ENCODE measurements at regions not wholly inside any gene's neighbourhood (a gene's known extent, or its start where the extent isn't known, plus 50 kb on each side); places are given as distances from the start of the nearest gene placed in this dataset.

GRCh38 chr11:95378111-95378510 is 147.1 kb upstream of the SESN3 start:
- Histone ChIP-seq H3K27ac (no peak overlapping the region), H3K9ac (ENCODE audit: insufficient read length) (no peak overlapping the region), H3K36me3 (ENCODE audit: insufficient read depth, low read length) (no peaks in the 10 kb centered on the region), H3K9me3 (ENCODE audit: low read depth, low read length) (no peaks in the 10 kb centered on the region), H3K4me3 (no peak overlapping the region)
- TF ChIP-seq EZH2 (IDR thresholded peaks at IDR 0.05) (no peak), FOXP2 (optimal IDR thresholded peaks at IDR 0.05; ENCODE audit: control extremely low read depth, extremely low read length, insufficient read depth) (no peak), POLR2AphosphoS5 (IDR thresholded peaks at IDR 0.05; ENCODE audit: borderline replicate concordance, low read depth, low read length) (no peak)
- DNase-seq (ENCODE audit: low read depth, low spot score): no peak

GRCh38 chr11:95375886-95376285 is 144.9 kb upstream of the SESN3 start:
- no peak for TF ChIP-seq POLR2AphosphoS5 (IDR thresholded peaks at IDR 0.05; ENCODE audit: borderline replicate concordance, low read depth, low read length)
- no peak for TF ChIP-seq FOXP2 (optimal IDR thresholded peaks at IDR 0.05; ENCODE audit: control extremely low read depth, extremely low read length, insufficient read depth)
- no peak for TF ChIP-seq EZH2 (IDR thresholded peaks at IDR 0.05)
- Histone ChIP-seq H3K27ac (no peak overlapping the region), H3K36me3 (ENCODE audit: insufficient read depth, low read length) (no peaks in the 10 kb centered on the region), H3K4me3 (no peak overlapping the region), H3K9me3 (ENCODE audit: low read depth, low read length) (no peaks in the 10 kb centered on the region), H3K9ac (ENCODE audit: insufficient read length) (no peak overlapping the region)
- no peak for DNase-seq (ENCODE audit: low read depth, low spot score)

- no peaks in the 10 kb centered on the region for H3K36me3 ChIP-seq (ENCODE audit: insufficient read depth, low read length)
- DNase-seq (ENCODE audit: low read depth, low spot score): no peak
- H3K9ac ChIP-seq (ENCODE audit: insufficient read length): no peak overlapping the region
- no peak for TF ChIP-seq FOXP2 (optimal IDR thresholded peaks at IDR 0.05; ENCODE audit: control extremely low read depth, extremely low read length, insufficient read depth)
- no peak for TF ChIP-seq EZH2 (IDR thresholded peaks at IDR 0.05)
- TF ChIP-seq POLR2AphosphoS5 (IDR thresholded peaks at IDR 0.05; ENCODE audit: borderline replicate concordance, low read depth, low read length): no peak
- no peak overlapping the region for H3K27ac ChIP-seq
- no peaks in the 10 kb centered on the region for H3K9me3 ChIP-seq (ENCODE audit: low read depth, low read length)
- H3K4me3 ChIP-seq: no peak overlapping the region
These were observed 144.4 kb upstream of the SESN3 start for GRCh38 chr11:95375451-95375850.

DNA sequence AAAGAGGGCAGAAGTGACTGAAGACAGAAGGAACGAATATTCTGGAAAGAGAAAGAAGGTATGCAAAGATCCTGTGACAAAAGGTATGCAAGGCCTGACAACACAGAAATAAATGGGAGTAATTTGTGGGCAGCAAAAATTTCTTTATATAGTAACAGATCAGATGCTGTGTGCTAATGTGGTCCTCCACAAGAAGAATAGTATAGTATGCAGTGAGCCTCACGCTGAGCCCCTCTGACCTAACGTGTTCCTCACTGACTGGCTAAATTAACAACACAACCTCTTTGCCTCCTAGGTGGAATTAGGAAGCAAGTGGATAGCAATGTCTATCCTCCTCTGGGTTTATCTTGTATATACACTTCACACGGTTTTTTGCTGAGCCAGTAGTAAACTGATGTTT is 143.1 kb upstream of the SESN3 start:
- Histone ChIP-seq H3K9me3 (ENCODE audit: low read depth, low read length) (no peaks in the 10 kb centered on the region), H3K4me3 (no peak overlapping the region), H3K9ac (ENCODE audit: insufficient read length) (no peak overlapping the region)

GRCh38 chr11:95373241-95373640 is 142.2 kb upstream of the SESN3 start:
- no peak for DNase-seq (ENCODE audit: low read depth, low spot score)
- Histone ChIP-seq H3K9me3 (ENCODE audit: low read depth, low read length) (no peaks in the 10 kb centered on the region), H3K36me3 (ENCODE audit: insufficient read depth, low read length) (no peaks in the 10 kb centered on the region), H3K9ac (ENCODE audit: insufficient read length) (no peak overlapping the region), H3K4me3 (no peak overlapping the region), H3K27ac (no peak overlapping the region)
- TF ChIP-seq POLR2AphosphoS5 (IDR thresholded peaks at IDR 0.05; ENCODE audit: borderline replicate concordance, low read depth, low read length) (no peak), FOXP2 (optimal IDR thresholded peaks at IDR 0.05; ENCODE audit: control extremely low read depth, extremely low read length, insufficient read depth) (no peak), EZH2 (IDR thresholded peaks at IDR 0.05) (no peak)

More for the DNA sequence above, 143.1 kb upstream of the SESN3 start:
- TF ChIP-seq POLR2AphosphoS5 (IDR thresholded peaks at IDR 0.05; ENCODE audit: borderline replicate concordance, low read depth, low read length) (no peak), FOXP2 (optimal IDR thresholded peaks at IDR 0.05; ENCODE audit: control extremely low read depth, extremely low read length, insufficient read depth) (no peak), EZH2 (IDR thresholded peaks at IDR 0.05) (no peak)
- Histone ChIP-seq H3K36me3 (ENCODE audit: insufficient read depth, low read length) (no peaks in the 10 kb centered on the region), H3K27ac (no peak overlapping the region)
- no peak for DNase-seq (ENCODE audit: low read depth, low spot score)

DNA sequence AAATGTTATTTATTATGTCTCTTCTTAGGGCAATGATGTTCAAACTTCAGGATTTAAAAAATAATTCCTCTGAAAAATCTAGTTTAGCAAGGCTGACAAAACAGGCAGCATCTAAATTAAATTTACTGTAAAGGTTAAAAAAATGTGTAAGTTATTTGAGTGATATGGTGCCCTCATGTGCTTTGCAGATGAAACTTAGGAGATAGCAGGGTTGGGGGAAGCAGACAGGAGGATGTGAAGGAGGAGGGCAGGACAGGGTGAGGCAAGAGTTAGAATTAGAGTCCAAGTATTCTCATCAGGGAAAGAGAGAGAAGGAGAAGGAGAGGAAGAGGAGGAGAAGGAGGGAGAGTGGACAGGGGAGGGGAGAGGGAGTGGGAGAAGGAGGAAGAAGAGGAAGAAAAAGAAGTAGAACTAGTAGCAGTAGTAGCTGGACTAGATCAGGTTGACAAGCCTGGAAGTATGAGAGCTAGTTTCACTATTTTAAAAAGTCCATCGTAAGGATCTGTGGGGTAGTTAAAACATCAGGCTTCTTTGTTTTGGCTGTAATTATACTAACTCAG is 141.2 kb upstream of the SESN3 start:
- TF ChIP-seq EZH2 (IDR thresholded peaks at IDR 0.05): no peak
- no peak for TF ChIP-seq FOXP2 (optimal IDR thresholded peaks at IDR 0.05; ENCODE audit: control extremely low read depth, extremely low read length, insufficient read depth)
- TF ChIP-seq POLR2AphosphoS5 (IDR thresholded peaks at IDR 0.05; ENCODE audit: borderline replicate concordance, low read depth, low read length): no peak
- DNase-seq (ENCODE audit: low read depth, low spot score): no peak

GRCh38 chr11:95371153-95371552 is 140.2 kb upstream of the SESN3 start:
- TF ChIP-seq POLR2AphosphoS5 (IDR thresholded peaks at IDR 0.05; ENCODE audit: borderline replicate concordance, low read depth, low read length): no peak
- no peak for TF ChIP-seq FOXP2 (optimal IDR thresholded peaks at IDR 0.05; ENCODE audit: control extremely low read depth, extremely low read length, insufficient read depth)
- TF ChIP-seq EZH2 (IDR thresholded peaks at IDR 0.05): no peak

More for the DNA sequence above, 141.2 kb upstream of the SESN3 start:
- Histone ChIP-seq H3K27ac (no peak overlapping the region), H3K9me3 (ENCODE audit: low read depth, low read length) (no peaks in the 10 kb centered on the region), H3K4me3 (no peak overlapping the region), H3K9ac (ENCODE audit: insufficient read length) (no peak overlapping the region), H3K36me3 (ENCODE audit: insufficient read depth, low read length) (no peaks in the 10 kb centered on the region)

DNA sequence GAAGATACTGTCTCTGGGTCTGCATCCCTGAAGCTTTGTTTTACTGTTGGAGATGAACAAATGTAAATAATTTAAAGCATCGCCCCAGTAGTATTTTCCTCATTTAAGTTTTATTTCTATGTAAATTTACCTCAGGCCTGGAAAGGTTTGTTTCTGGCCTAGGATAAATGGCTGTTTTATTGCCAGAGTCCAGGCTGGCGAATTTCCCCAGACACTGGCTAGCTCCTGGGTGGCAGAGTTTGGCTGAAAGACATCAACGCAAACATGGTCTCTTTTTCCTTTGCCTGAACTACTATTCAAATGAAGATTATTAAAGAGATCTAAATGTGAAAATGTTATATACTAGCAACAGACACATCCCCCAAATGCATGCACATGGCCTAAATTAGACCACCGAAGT is 136.7 kb upstream of the SESN3 start:
- Histone ChIP-seq H3K27ac (no peak overlapping the region), H3K9ac (ENCODE audit: insufficient read length) (no peak overlapping the region), H3K36me3 (ENCODE audit: insufficient read depth, low read length) (no peaks in the 10 kb centered on the region), H3K9me3 (ENCODE audit: low read depth, low read length) (no peaks in the 10 kb centered on the region), H3K4me3 (no peak overlapping the region)
- no peak for DNase-seq (ENCODE audit: low read depth, low spot score)
- no peak for TF ChIP-seq POLR2AphosphoS5 (IDR thresholded peaks at IDR 0.05; ENCODE audit: borderline replicate concordance, low read depth, low read length)
- no peak for TF ChIP-seq EZH2 (IDR thresholded peaks at IDR 0.05)
- TF ChIP-seq FOXP2 (optimal IDR thresholded peaks at IDR 0.05; ENCODE audit: control extremely low read depth, extremely low read length, insufficient read depth): no peak

More at GRCh38 chr11:95371153-95371552, 140.2 kb upstream of the SESN3 start:
- H3K4me3 ChIP-seq: no peak overlapping the region
- no peaks in the 10 kb centered on the region for H3K9me3 ChIP-seq (ENCODE audit: low read depth, low read length)
- no peaks in the 10 kb centered on the region for H3K36me3 ChIP-seq (ENCODE audit: insufficient read depth, low read length)
- no peak overlapping the region for H3K27ac ChIP-seq
- no peak overlapping the region for H3K9ac ChIP-seq (ENCODE audit: insufficient read length)
- no peak for DNase-seq (ENCODE audit: low read depth, low spot score)

- Histone ChIP-seq H3K27ac (no peak overlapping the region), H3K9me3 (ENCODE audit: low read depth, low read length) (no peaks in the 10 kb centered on the region), H3K4me3 (no peak overlapping the region), H3K36me3 (ENCODE audit: insufficient read depth, low read length) (no peaks in the 10 kb centered on the region), H3K9ac (ENCODE audit: insufficient read length) (no peak overlapping the region)
- TF ChIP-seq POLR2AphosphoS5 (IDR thresholded peaks at IDR 0.05; ENCODE audit: borderline replicate concordance, low read depth, low read length): no peak
- TF ChIP-seq FOXP2 (optimal IDR thresholded peaks at IDR 0.05; ENCODE audit: control extremely low read depth, extremely low read length, insufficient read depth): no peak
- TF ChIP-seq EZH2 (IDR thresholded peaks at IDR 0.05): no peak
- DNase-seq (ENCODE audit: low read depth, low spot score): no peak
These were observed 134.3 kb upstream of the SESN3 start for GRCh38 chr11:95365348-95365747.

Measured in SK-N-MC (cell line).